ENCODE measurements at regions not wholly inside any gene's neighbourhood (a gene's known extent, or its start where the extent isn't known, plus 50 kb on each side); places are given as distances from the start of the nearest gene placed in this dataset.
"Not testable (repeated sequence)": the region's sequence is repeated elsewhere in the genome, so short reads cannot be mapped to it uniquely, and the experiment has no call there.

DNA sequence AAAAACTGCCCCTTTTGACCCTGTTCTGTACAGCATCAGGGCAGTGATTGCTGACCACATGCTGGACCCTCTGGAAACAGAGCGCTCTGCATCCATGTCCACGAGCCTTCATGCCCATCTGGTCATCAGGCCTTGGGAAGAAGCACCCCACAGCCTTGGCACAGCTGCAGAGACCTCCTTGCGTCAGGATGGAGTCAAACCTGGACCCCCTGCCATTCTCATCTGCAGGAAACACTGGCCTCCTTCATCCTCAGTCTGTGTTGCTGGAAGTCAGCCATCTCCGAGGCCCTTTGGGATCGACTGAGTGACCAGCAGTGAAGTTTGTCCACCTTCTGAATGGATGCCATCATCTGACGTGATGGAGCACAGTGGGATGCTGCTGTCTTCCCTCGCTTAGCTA lies 2138.3 kb upstream of the DEFB115 start:
- no peaks in the 10 kb centered on the region for H3K4me1 ChIP-seq (ENCODE audit: control insufficient read depth, insufficient read depth, low read length)
- RAD21 ChIA-PET (ENCODE audit: unreplicated experiment): no interaction called here
- FAIRE-seq: no peak
- H3K4me3 ChIP-seq: no peak overlapping the region
- no peak overlapping the region for H3K27ac ChIP-seq (ENCODE audit: control insufficient read depth, insufficient read depth)
- no peak for TF ChIP-seq KLF5 (IDR thresholded peaks at IDR 0.05; ENCODE audit: partially characterized antibody)
- TF ChIP-seq HDGF (IDR thresholded peaks at IDR 0.05): no peak
- no peak for TF ChIP-seq ATF7 (IDR thresholded peaks at IDR 0.05; ENCODE audit: low read depth)
- no peak for TF ChIP-seq HDAC2 (IDR thresholded peaks at IDR 0.05)
- no peak for TF ChIP-seq SREBF1 (IDR thresholded peaks at IDR 0.05; ENCODE audit: low read length)
- TF ChIP-seq SMAD1 (IDR thresholded peaks at IDR 0.05; ENCODE audit: low read depth, partially characterized antibody): no peak
- TF ChIP-seq, protein P1, sequence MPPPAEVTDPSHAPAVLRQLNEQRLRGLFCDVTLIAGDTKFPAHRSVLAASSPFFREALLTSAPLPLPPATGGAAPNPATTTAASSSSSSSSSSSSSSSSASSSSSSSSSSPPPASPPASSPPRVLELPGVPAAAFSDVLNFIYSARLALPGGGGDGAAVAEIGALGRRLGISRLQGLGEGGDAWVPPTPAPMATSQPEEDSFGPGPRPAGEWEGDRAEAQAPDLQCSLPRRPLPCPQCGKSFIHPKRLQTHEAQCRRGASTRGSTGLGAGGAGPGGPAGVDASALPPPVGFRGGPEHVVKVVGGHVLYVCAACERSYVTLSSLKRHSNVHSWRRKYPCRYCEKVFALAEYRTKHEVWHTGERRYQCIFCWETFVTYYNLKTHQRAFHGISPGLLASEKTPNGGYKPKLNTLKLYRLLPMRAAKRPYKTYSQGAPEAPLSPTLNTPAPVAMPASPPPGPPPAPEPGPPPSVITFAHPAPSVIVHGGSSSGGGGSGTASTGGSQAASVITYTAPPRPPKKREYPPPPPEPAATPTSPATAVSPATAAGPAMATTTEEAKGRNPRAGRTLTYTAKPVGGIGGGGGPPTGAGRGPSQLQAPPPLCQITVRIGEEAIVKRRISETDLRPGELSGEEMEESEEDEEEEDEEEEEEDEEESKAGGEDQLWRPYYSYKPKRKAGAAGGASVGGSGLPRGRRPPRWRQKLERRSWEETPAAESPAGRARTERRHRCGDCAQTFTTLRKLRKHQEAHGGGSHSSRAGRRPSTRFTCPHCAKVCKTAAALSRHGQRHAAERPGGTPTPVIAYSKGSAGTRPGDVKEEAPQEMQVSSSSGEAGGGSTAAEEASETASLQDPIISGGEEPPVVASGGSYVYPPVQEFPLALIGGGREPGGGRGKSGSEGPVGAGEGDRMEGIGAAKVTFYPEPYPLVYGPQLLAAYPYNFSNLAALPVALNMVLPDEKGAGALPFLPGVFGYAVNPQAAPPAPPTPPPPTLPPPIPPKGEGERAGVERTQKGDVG (CRISPR knock-in tag; IDR thresholded peaks at IDR 0.05): no peak
- TF ChIP-seq ZZZ3 (IDR thresholded peaks at IDR 0.05; ENCODE audit: control insufficient read depth, insufficient read length, low read depth): no peak
- no peak for TF ChIP-seq BCL11A (IDR thresholded peaks at IDR 0.05; ENCODE audit: low read depth, low read length)
- TF ChIP-seq, protein P2, sequence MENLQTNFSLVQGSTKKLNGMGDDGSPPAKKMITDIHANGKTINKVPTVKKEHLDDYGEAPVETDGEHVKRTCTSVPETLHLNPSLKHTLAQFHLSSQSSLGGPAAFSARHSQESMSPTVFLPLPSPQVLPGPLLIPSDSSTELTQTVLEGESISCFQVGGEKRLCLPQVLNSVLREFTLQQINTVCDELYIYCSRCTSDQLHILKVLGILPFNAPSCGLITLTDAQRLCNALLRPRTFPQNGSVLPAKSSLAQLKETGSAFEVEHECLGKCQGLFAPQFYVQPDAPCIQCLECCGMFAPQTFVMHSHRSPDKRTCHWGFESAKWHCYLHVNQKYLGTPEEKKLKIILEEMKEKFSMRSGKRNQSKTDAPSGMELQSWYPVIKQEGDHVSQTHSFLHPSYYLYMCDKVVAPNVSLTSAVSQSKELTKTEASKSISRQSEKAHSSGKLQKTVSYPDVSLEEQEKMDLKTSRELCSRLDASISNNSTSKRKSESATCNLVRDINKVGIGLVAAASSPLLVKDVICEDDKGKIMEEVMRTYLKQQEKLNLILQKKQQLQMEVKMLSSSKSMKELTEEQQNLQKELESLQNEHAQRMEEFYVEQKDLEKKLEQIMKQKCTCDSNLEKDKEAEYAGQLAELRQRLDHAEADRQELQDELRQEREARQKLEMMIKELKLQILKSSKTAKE (IDR thresholded peaks at IDR 0.05; ENCODE audit: low read depth, poor library complexity, severe bottlenecking): no peak
- TF ChIP-seq LARP7 (IDR thresholded peaks at IDR 0.05): no peak
- no peak for TF ChIP-seq RCOR1 (conservative IDR thresholded peaks at IDR 0.05; ENCODE audit: low read depth, low read length)
- TF ChIP-seq, protein P3, sequence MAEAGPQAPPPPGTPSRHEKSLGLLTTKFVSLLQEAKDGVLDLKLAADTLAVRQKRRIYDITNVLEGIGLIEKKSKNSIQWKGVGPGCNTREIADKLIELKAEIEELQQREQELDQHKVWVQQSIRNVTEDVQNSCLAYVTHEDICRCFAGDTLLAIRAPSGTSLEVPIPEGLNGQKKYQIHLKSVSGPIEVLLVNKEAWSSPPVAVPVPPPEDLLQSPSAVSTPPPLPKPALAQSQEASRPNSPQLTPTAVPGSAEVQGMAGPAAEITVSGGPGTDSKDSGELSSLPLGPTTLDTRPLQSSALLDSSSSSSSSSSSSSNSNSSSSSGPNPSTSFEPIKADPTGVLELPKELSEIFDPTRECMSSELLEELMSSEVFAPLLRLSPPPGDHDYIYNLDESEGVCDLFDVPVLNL (IDR thresholded peaks at IDR 0.05; ENCODE audit: low read depth, low read length): no peak
- no peak for TF ChIP-seq MYC (IDR thresholded peaks at IDR 0.05; ENCODE audit: insufficient read depth, insufficient read length, insufficient replicate concordance, low read length, severe bottlenecking)
- in situ Hi-C loops (cut with MboI) (no loop called here), intact Hi-C loops (cut with micrococcal nuclease; ENCODE audit: unreplicated experiment) (no loop called here)
- no peaks in the 10 kb centered on the region for H3K36me3 ChIP-seq (ENCODE audit: control insufficient read depth in 2 of 2, insufficient read depth in 2 of 2, low read length in 1 of 2)
- POLR2A ChIA-PET: no interaction called here
- CTCF ChIA-PET: no interaction called here
- SMC1A ChIA-PET (ENCODE audit: uncharacterized antibody, unreplicated experiment): no interaction called here
- no peak overlapping the region for H3K4me2 ChIP-seq (ENCODE audit: control insufficient read depth, insufficient read depth)
- ATAC-seq: no peak
- H4K20me1 ChIP-seq (ENCODE audit: control insufficient read depth, insufficient read depth): no peaks in the 10 kb centered on the region
- BruUV-seq (replicated peaks): no TSS peak
- no peaks in the 10 kb centered on the region for H3K79me2 ChIP-seq (ENCODE audit: control insufficient read depth, insufficient read depth, low read length)
- no peak overlapping the region for H2AFZ ChIP-seq (ENCODE audit: control insufficient read depth, low read depth, low read length)
- no peak overlapping the region for H3K9ac ChIP-seq (ENCODE audit: control insufficient read depth, insufficient read depth, low read length)
- H3K9me3 ChIP-seq (replicated peaks; ENCODE audit: control insufficient read depth, insufficient read depth, low read length): no peaks in the 10 kb centered on the region; the same call in 2 of the 3 replicates
- DNase-seq (ENCODE audit: low read depth, low spot score): no peak
- no peaks in the 10 kb centered on the region for H3K27me3 ChIP-seq (replicated peaks in 1 of 2; ENCODE audit: control insufficient read depth in 2 of 2, insufficient read depth in 2 of 2, low read length in 1 of 2)
- WGBS (ENCODE audit: insufficient coverage, insufficient replicate concordance, low lambda C conversion rate, missing lambda C conversion rate): 8% methylated on average over 7 of the region's 7 CpGs

DNA sequence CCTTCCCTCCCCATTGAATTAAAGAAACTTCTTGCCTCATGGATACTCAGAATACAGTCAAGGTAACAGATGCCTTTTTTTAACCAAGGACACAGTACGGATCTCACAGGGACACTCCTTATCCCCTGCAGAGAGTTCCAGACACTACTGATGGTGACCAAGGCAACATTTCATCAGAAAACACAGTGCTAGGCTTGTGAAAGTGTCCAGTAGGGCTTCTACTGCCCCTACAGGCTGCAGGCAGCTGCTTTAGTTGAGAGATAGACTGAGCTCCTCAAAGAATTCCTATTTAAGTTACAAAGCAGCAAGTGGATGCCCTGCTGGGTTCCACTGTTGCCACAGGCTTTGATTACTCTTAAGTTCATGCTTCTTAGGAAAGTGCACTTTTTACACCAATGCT lies 2137.8 kb upstream of the DEFB115 start:
- H3K9ac ChIP-seq (ENCODE audit: control insufficient read depth, insufficient read depth, low read length); H3K4me3 ChIP-seq; H3K9me3 ChIP-seq (replicated peaks; ENCODE audit: control insufficient read depth, insufficient read depth, low read length); DNase-seq (ENCODE audit: low read depth, low spot score); POLR2A ChIA-PET; FAIRE-seq; ATAC-seq; H3K4me2 ChIP-seq (ENCODE audit: control insufficient read depth, insufficient read depth); BruUV-seq (replicated peaks); H3K4me1 ChIP-seq (ENCODE audit: control insufficient read depth, insufficient read depth, low read length); H4K20me1 ChIP-seq (ENCODE audit: control insufficient read depth, insufficient read depth); H2AFZ ChIP-seq (ENCODE audit: control insufficient read depth, low read depth, low read length); H3K27me3 ChIP-seq (replicated peaks in 1 of 2; ENCODE audit: control insufficient read depth in 2 of 2, insufficient read depth in 2 of 2, low read length in 1 of 2); RAD21 ChIA-PET (ENCODE audit: unreplicated experiment); H3K79me2 ChIP-seq (ENCODE audit: control insufficient read depth, insufficient read depth, low read length); intact Hi-C loops (cut with micrococcal nuclease; ENCODE audit: unreplicated experiment); H3K27ac ChIP-seq (ENCODE audit: control insufficient read depth, insufficient read depth); SMC1A ChIA-PET (ENCODE audit: uncharacterized antibody, unreplicated experiment); in situ Hi-C loops (cut with MboI); H3K36me3 ChIP-seq (ENCODE audit: control insufficient read depth in 2 of 2, insufficient read depth in 2 of 2, low read length in 1 of 2); CTCF ChIA-PET: not testable (repeated sequence)
- 18% methylated on average over 1 of the region's 1 CpG for WGBS (ENCODE audit: insufficient coverage, insufficient replicate concordance, low lambda C conversion rate, missing lambda C conversion rate)
